GM12892 (cell line): ENCODE measurements at regions not wholly inside any gene's neighbourhood (a gene's known extent, or its start where the extent isn't known, plus 50 kb on each side); places are given as distances from the start of the nearest gene placed in this dataset.
A peak's percentile ranks its signal among the peaks of the same experiment; 100 is the strongest.

Source experiments
- DNase-seq: peaks from one replicate; pipeline ENCODE4 v3.0.0; 2011; ENCODE audit not compliant: insufficient read length
- FAIRE-seq: peaks from 2 replicates; lab custom pipeline; 2011; peaks lifted over from hg19 to GRCh38; lab: Jason Lieb, UNC
- POLR2A ChIP-seq: IDR thresholded peaks from 2 replicates; pipeline ENCODE4 v1.6.1; 2011; ENCODE audit warnings: low read depth, low read length, control low read depth
- POLR2AphosphoS5 ChIP-seq: IDR thresholded peaks from 2 replicates; pipeline ENCODE4 v1.6.1; 2011; ENCODE audit warnings: low read depth, low read length, control low read depth
- TAF1 ChIP-seq: IDR thresholded peaks from 2 replicates; pipeline ENCODE4 v1.6.1; 2011; ENCODE audit warnings: low read depth, mild to moderate bottlenecking, control low read depth, low read length, borderline replicate concordance

DNA sequence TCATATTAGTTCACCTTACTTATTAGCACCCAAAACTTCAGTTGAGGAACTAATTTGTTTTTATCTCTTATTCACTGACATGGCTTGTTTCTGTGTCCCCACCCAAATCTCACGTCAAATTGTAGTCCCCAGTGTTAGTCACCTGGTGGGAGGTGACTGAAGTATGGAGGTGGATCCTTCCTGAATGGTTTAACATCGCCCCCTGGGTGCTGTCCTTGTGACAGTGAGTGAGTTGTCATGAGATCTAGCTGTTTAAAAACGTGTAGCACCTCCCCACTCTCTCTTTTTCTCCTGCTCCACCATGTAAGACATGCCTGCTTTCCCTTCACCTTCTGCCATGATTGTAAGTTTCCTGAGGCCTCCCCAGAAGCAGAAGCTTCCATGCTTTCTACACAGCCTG, 75.0 kb upstream of the HECTD2 start:
- no peak for FAIRE-seq
- DNase-seq, result no peak
- TF ChIP-seq TAF1 (no peak), POLR2A (no peak), POLR2AphosphoS5 (no peak)

DNA sequence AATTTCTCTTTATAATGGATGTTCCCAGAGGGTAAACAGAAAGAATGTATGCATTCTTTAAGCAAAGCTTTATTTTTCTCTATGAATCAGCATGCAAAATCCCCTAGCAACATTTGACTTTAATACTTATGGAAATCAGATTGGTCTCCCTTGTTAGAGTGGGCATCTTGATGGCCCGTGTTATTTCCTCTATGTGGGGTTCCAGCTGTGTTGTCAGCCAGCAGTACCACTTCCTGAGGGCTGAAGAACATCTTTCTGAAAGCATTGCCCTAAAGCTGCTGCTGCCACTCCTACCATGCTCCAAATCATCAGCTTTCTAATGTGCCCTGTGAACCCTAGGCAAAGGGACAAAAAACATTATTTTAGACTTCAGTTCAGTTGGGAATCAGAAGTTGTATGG, 70.4 kb upstream of the HECTD2 start:
- DNase-seq, result no peak
- no peak for FAIRE-seq

GRCh38 chr10:91340613-91341362, 69.4 kb upstream of the HECTD2 start:
- TF ChIP-seq POLR2A, result no peak
- no peak for TF ChIP-seq TAF1
- TF ChIP-seq POLR2AphosphoS5, result no peak
- FAIRE-seq, result no peak
- DNase-seq, result no peak

More for the DNA sequence above, 70.4 kb upstream of the HECTD2 start:
- TF ChIP-seq TAF1, result no peak
- TF ChIP-seq POLR2A, result no peak
- no peak for TF ChIP-seq POLR2AphosphoS5

GRCh38 chr10:91341686-91342085, 68.5 kb upstream of the HECTD2 start:
- no peak for FAIRE-seq
- no peak for TF ChIP-seq POLR2AphosphoS5
- TF ChIP-seq TAF1, result no peak
- no peak for TF ChIP-seq POLR2A
- no peak for DNase-seq

DNA sequence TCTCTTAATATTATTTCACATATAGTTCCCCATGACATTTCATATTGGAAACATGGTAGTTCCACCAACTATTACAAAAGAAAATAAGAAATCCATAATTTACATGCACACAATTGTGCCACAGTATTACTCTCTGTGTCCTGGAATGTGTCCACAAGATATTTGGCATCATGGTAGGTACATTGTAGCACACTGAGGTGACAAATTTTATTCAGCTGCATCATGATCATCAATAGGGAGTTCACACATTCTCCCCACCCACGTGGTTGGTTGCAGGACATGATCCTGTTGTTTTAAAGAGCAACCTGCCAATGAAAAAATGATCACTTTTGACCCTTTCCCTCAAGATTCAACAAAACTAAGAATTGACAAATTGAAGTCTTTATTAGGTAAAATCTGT, 67.1 kb upstream of the HECTD2 start:
- TF ChIP-seq POLR2AphosphoS5, result no peak
- TF ChIP-seq POLR2A, result no peak
- TF ChIP-seq TAF1, result no peak
- FAIRE-seq, result no peak
- DNase-seq, result no peak

GRCh38 chr10:91344117-91344856, 65.9 kb upstream of the HECTD2 start:
- FAIRE-seq, result no peak
- DNase-seq, result no peak
- no peak for TF ChIP-seq POLR2AphosphoS5
- no peak for TF ChIP-seq TAF1
- no peak for TF ChIP-seq POLR2A

DNA sequence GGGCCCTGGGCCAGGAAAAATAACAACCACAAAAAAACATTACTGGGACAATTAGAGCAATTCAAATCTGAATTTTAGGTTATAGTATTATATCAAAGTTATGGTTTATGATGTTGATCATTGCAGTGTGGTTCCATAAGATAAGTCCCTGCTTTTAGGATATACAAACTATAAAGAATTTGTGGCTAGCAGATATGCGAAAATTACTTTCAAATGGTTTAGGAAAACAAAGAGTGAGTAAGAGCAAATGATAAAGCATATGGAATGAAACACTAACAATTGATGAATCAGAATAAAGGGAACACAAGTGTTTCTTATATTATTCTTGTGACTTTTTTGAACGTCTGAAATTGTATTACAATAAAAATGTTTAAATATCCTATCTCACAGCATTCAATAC, 64.4 kb upstream of the HECTD2 start:
- TF ChIP-seq POLR2A, result no peak
- TF ChIP-seq TAF1, result no peak
- TF ChIP-seq POLR2AphosphoS5, result no peak
- FAIRE-seq (no peak), DNase-seq (no peak)

DNA sequence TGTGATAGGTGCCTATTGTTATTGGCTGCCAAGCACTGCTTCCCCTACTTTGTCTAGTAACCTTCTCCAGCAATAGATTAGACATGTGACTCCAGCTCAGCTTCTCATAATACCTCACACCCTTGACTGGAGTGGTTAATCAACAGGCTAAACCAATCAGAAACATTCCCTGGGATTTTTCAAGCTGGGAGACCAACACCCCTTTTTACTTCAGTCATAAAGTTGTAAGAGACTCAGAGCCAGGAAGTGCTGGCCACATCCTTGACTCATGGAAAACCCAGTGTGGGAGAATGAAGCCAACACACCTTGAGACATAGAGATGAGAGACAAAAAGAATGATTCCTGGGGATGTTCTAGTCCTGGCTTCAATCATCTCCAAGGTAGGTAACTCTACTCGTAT, 62.6 kb upstream of the HECTD2 start:
- TF ChIP-seq TAF1 (no peak), POLR2AphosphoS5 (no peak), POLR2A (no peak)
- DNase-seq (no peak), FAIRE-seq (no peak)

DNA sequence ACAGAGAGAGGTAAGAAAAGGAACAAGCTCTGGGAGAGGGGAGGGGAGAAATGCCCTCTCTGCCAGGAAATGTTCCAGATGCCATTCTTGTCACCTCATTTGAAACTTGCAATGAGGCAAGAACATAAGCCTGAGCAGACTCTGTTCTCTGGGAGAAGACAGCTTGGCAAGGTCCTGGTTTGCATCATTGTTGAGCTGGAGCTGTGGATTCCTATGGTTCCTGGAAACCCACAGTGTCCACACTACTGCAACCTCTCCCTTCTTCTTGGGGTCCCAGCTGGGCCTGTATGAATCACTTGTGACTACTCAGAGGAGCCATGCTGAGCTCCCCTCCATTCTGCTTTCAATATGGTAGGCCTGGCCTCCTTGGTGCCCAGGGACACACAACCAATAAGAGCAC, 60.8 kb upstream of the HECTD2 start:
- DNase-seq (no peak), FAIRE-seq (peak; percentile 17)
- TF ChIP-seq POLR2AphosphoS5 (no peak), TAF1 (no peak), POLR2A (no peak)

- no peak for TF ChIP-seq TAF1
- no peak for TF ChIP-seq POLR2A
- TF ChIP-seq POLR2AphosphoS5, result no peak
- FAIRE-seq (no peak), DNase-seq (no peak)
Observed at GRCh38 chr10:91350651-91351081, 59.5 kb upstream of the HECTD2 start.

DNA sequence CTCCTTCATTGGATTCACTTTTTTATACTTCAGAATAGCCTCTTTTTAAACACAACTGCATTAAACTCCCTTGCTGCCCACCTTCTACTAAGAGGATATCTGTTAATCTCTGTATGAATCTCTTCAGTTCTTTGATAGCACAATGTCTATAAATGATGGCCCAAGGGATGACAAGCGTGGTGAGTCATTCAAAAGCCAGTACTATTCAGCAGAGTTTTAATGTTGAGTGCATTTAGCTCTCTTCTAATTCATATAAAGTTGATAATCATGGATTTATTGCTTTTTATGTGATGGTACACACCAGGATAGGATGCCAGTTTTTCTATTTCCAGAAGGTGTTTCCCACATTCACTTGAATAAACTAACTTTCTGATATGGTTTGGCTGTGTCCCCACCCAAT, 57.4 kb upstream of the HECTD2 start:
- DNase-seq (no peak), FAIRE-seq (no peak)
- TF ChIP-seq TAF1 (no peak), POLR2AphosphoS5 (no peak), POLR2A (no peak)
